Endothelial cell of umbilical vein (primary cell): ENCODE measurements at regions not wholly inside any gene's neighbourhood (a gene's known extent, or its start where the extent isn't known, plus 50 kb on each side); places are given as distances from the start of the nearest gene placed in this dataset.

Source experiments
- BruUV-seq: library from RNA; stranded (reverse); fragments of 400-500 nt; replicated peaks from 2 replicates; lab custom pipeline; 2021; lab: Mats Ljungman, UMichigan
- CTCF ChIA-PET: fragments of 300-600, 350-600 bp; sonication (Branson Sonifier 250); formaldehyde crosslinking; loops from one replicate; lab custom pipeline; 2021; ENCODE audit warnings: antibody characterized with exemption, inconsistent platforms; lab: Charles Lee
- POLR2A ChIA-PET: fragments of 300-600, 350-600 bp; sonication (Branson Sonifier 250); formaldehyde crosslinking; loops from one replicate; lab custom pipeline; 2021; ENCODE audit warnings: antibody characterized with exemption, inconsistent platforms; lab: Charles Lee
- DNase-seq: peaks from one replicate; pipeline ENCODE4 v3.0.0-alpha.2; 2011; ENCODE audit warnings: low read depth, low spot score
- FAIRE-seq: peaks from 2 replicates; lab custom pipeline; 2011; peaks lifted over from hg19 to GRCh38; lab: Jason Lieb, UNC
- H2AFZ ChIP-seq: 2 replicates; pipeline ENCODE4 v1.6.0; 2012; ENCODE audit warnings: low read depth, low read length, control low read depth, inconsistent platforms
- H3K27ac ChIP-seq: 2 replicates; pipeline ENCODE4 v1.5.1; 2011; ENCODE audit warnings: low read depth, mild to moderate bottlenecking, control low read depth, low read length, moderate library complexity; ENCODE audit not compliant: insufficient read depth
- H3K27me3 ChIP-seq, 2 experiments: 2 replicates each; pipeline versions ENCODE4 v1.6.0 to v1.6.1; 2011; ENCODE audit warnings: low read length in 2 of 2, mixed read lengths in 1 of 2; ENCODE audit not compliant: control insufficient read depth in 2 of 2, insufficient read depth in 2 of 2
- H3K36me3 ChIP-seq, 2 experiments: 2 replicates in 1 of 2; 3 replicates in 1 of 2; pipeline ENCODE4 v1.5.1; 2011; ENCODE audit warnings: low read length in 2 of 2, mild to moderate bottlenecking in 1 of 2, moderate library complexity in 1 of 2; ENCODE audit not compliant: control insufficient read depth in 2 of 2, insufficient read depth in 2 of 2; ENCODE audit errors: extremely low read depth in 1 of 2
- H3K4me1 ChIP-seq: 3 replicates; pipeline ENCODE4 v1.5.1; 2011; ENCODE audit warnings: mild to moderate bottlenecking, low read length; ENCODE audit not compliant: control insufficient read depth, insufficient read depth; ENCODE audit errors: extremely low read depth
- H3K4me2 ChIP-seq: 2 replicates; pipeline ENCODE4 v1.6.1; 2011; ENCODE audit warnings: low read length, control low read depth, mixed read lengths; ENCODE audit not compliant: insufficient read depth
- H3K4me3 ChIP-seq, 3 experiments: fragments of 200-600 bp in 1 of 3; sonication (generic), shearing (Covaris generic) in 1 of 3; replicated peaks in 1 of 3; 2 replicates each; pipeline ENCODE4 v1.5.1; 2011 to 2016; ENCODE audit warnings: control low read depth in 3 of 3, low read length in 3 of 3, mild to moderate bottlenecking in 2 of 3, inconsistent platforms in 1 of 3, low read depth in 1 of 3, moderate library complexity in 1 of 3; ENCODE audit not compliant: insufficient read depth in 1 of 3
- H3K79me2 ChIP-seq: 2 replicates; pipeline ENCODE4 v1.6.0; 2012; ENCODE audit warnings: low read length, inconsistent platforms; ENCODE audit not compliant: control insufficient read depth, insufficient read depth
- H3K9ac ChIP-seq: replicated peaks from 2 replicates; pipeline ENCODE3; 2011; ENCODE audit warnings: low read length, control low read depth; ENCODE audit not compliant: insufficient read depth; ENCODE audit errors: extremely low read depth
- H3K9me1 ChIP-seq: replicated peaks from 3 replicates; pipeline ENCODE4 v1.6.0; 2011; ENCODE audit warnings: mild to moderate bottlenecking, low read length; ENCODE audit not compliant: control insufficient read depth, insufficient read depth; ENCODE audit errors: extremely low read depth
- H3K9me3 ChIP-seq: replicated peaks from 2 replicates; pipeline ENCODE4 v1.5.1; 2012; ENCODE audit warnings: low read length, inconsistent platforms; ENCODE audit not compliant: control insufficient read depth, insufficient read depth
- H4K20me1 ChIP-seq: replicated peaks from 2 replicates; pipeline ENCODE3; 2011; ENCODE audit warnings: mild to moderate bottlenecking, low read length; ENCODE audit not compliant: control insufficient read depth, insufficient read depth; ENCODE audit errors: extremely low read depth
- CTCF ChIP-seq, 2 donors: IDR thresholded peaks; 1 replicate in 1 of 2; 2 replicates in 1 of 2; pipeline ENCODE4 v1.5.1; 2011; ENCODE audit warnings: low read length in 2 of 2, mild to moderate bottlenecking in 2 of 2, moderate library complexity in 2 of 2, control low read depth in 1 of 2, inconsistent platforms in 1 of 2, low read depth in 1 of 2; ENCODE audit not compliant: insufficient read depth in 1 of 2; ENCODE audit errors: extremely low read depth in 1 of 2
- EZH2 ChIP-seq: IDR thresholded peaks from 2 replicates; pipeline ENCODE4 v1.6.1; 2012; ENCODE audit warnings: borderline replicate concordance, low read depth, mild to moderate bottlenecking, moderate library complexity, low read length, inconsistent platforms; ENCODE audit not compliant: severe bottlenecking
- FOS ChIP-seq: IDR thresholded peaks from 2 replicates; pipeline ENCODE4 v1.6.1; 2011; ENCODE audit warnings: mild to moderate bottlenecking, low read length, moderate library complexity, borderline replicate concordance; ENCODE audit not compliant: insufficient read depth
- GATA2 ChIP-seq: IDR thresholded peaks from 2 replicates; pipeline ENCODE4 v1.7.0; 2011; ENCODE audit warnings: low read depth, mild to moderate bottlenecking, moderate library complexity, mixed read lengths, low read length; ENCODE audit not compliant: insufficient read length, insufficient read depth
- JUN ChIP-seq: IDR thresholded peaks from 2 replicates; pipeline ENCODE4 v1.6.1; 2011; ENCODE audit warnings: borderline replicate concordance, low read depth; ENCODE audit not compliant: insufficient read length, insufficient read depth
- MYC ChIP-seq: IDR thresholded peaks from one replicate; pipeline ENCODE4 v1.6.1; 2011; ENCODE audit warnings: mild to moderate bottlenecking, low read depth, low read length
- POLR2A ChIP-seq: IDR thresholded peaks from 2 replicates; pipeline ENCODE4 v1.6.1; 2012; ENCODE audit warnings: low read depth, mild to moderate bottlenecking, control low read depth, low read length
- POLR2AphosphoS5 ChIP-seq: IDR thresholded peaks from 2 replicates; pipeline ENCODE4 v1.6.1; 2012; ENCODE audit warnings: low read depth, mild to moderate bottlenecking, control low read depth, low read length, moderate library complexity; ENCODE audit not compliant: insufficient read depth
- dilution Hi-C: fragments of 300-500 bp; cut with MboI; formaldehyde crosslinking; loops from one replicate; pipeline ENCODE4 v1.15.0; 2019; ENCODE audit warnings: low sequenced_read_pairs; ENCODE audit not compliant: extremely low pct_ligation_motif_present
- intact Hi-C: fragments of 100-400 bp; cut with micrococcal nuclease; formaldehyde crosslinking; loops from one replicate; pipeline ENCODE4 v1.10.0; 2022
- TF ChIP-seq, protein P1 (sequence below): IDR thresholded peaks from 2 replicates; pipeline ENCODE4 v1.6.1; 2011; ENCODE audit not compliant: insufficient read depth, insufficient read length

- no peak overlapping the region for H3K4me3 ChIP-seq
- no peak overlapping the region for H3K9ac ChIP-seq
- intact Hi-C loops (no loop called here), dilution Hi-C loops (no loop called here)
- no peak overlapping the region for H3K27ac ChIP-seq
- H3K27me3 ChIP-seq, result no peaks in the 10 kb centered on the region
- H3K36me3 ChIP-seq, result no peaks in the 10 kb centered on the region
- peaks cover 14% of the 10 kb centered on the region for H3K4me1 ChIP-seq
- H3K4me2 ChIP-seq, result no peak overlapping the region
- TF ChIP-seq, protein P1, sequence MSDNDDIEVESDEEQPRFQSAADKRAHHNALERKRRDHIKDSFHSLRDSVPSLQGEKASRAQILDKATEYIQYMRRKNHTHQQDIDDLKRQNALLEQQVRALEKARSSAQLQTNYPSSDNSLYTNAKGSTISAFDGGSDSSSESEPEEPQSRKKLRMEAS, result no peak
- POLR2A ChIA-PET, result no interaction called here
- no peaks in the 10 kb centered on the region for H4K20me1 ChIP-seq
- DNase-seq (no peak), FAIRE-seq (no peak)
- no peak overlapping the region for H2AFZ ChIP-seq
- CTCF ChIA-PET, result no interaction called here
- no peaks in the 10 kb centered on the region for H3K9me1 ChIP-seq
- no peaks in the 10 kb centered on the region for H3K9me3 ChIP-seq
- no peaks in the 10 kb centered on the region for H3K79me2 ChIP-seq
- no TSS peak for BruUV-seq
Observed at GRCh38 chr15:66855041-66855440, 153.0 kb downstream of the SMAD6 start.

- H3K9me1 ChIP-seq, result no peaks in the 10 kb centered on the region
- no TSS peak for BruUV-seq
- no peaks in the 10 kb centered on the region for H3K79me2 ChIP-seq
- H3K36me3 ChIP-seq, result no peaks in the 10 kb centered on the region
- no peaks in the 10 kb centered on the region for H4K20me1 ChIP-seq
- dilution Hi-C loops, result no loop called here
- no peak overlapping the region for H3K4me3 ChIP-seq
- no peaks in the 10 kb centered on the region for H3K9me3 ChIP-seq
- H3K27ac ChIP-seq, result no peak overlapping the region
- POLR2A ChIA-PET, result no interaction called here
- DNase-seq (no peak), FAIRE-seq (no peak)
- no peaks in the 10 kb centered on the region for H3K4me1 ChIP-seq
- intact Hi-C loops, result no loop called here
- H3K4me2 ChIP-seq, result no peak overlapping the region
- H3K27me3 ChIP-seq, result no peaks in the 10 kb centered on the region
- TF ChIP-seq GATA2 (no peak), MYC (no peak), CTCF (IDR thresholded peaks at IDR 0.05; ENCODE audit: extremely low read depth in 1 of 2, insufficient read depth in 1 of 2, low read depth in 1 of 2, low read length in 2 of 2) (no peak), POLR2A (no peak), POLR2AphosphoS5 (no peak), FOS (no peak), JUN (no peak), EZH2 (no peak)
- TF ChIP-seq, protein P1, result no peak
- H3K9ac ChIP-seq, result no peak overlapping the region
- CTCF ChIA-PET, result interaction anchor here (0.7 kb wide), 1 partner anchor 412 kb away, joined by 3 read pairs; no protein-coding TSS in a partner anchor
- no peak overlapping the region for H2AFZ ChIP-seq
Observed at GRCh38 chr15:66857694-66858093, 155.7 kb downstream of the SMAD6 start.
